ENCODE measurements at regions not wholly inside any gene's neighbourhood (a gene's known extent, or its start where the extent isn't known, plus 50 kb on each side); places are given as distances from the start of the nearest gene placed in this dataset.

- no peak for TF ChIP-seq ZBTB43 (CRISPR knock-in tag; IDR thresholded peaks at IDR 0.05)
- TF ChIP-seq FOXP1 (CRISPR knock-in tag; IDR thresholded peaks at IDR 0.05; ENCODE audit: borderline replicate concordance): no peak
- TF ChIP-seq HMGXB4 (CRISPR knock-in tag; IDR thresholded peaks at IDR 0.05): no peak
- no peak for TF ChIP-seq NR1H2 (CRISPR knock-in tag; IDR thresholded peaks at IDR 0.05)
- TF ChIP-seq FOXP4 (CRISPR knock-in tag; IDR thresholded peaks at IDR 0.05): no peak
- no peak for TF ChIP-seq HMGA2 (CRISPR knock-in tag; IDR thresholded peaks at IDR 0.05)
- no peak for TF ChIP-seq ATF3 (CRISPR knock-in tag; conservative IDR thresholded peaks at IDR 0.05)
- no peak for TF ChIP-seq ETV6 (CRISPR knock-in tag; IDR thresholded peaks at IDR 0.05)
- TF ChIP-seq ZNF423 (CRISPR knock-in tag; IDR thresholded peaks at IDR 0.05): no peak
Measured at GRCh38 chr18:2431806-2432205, 139.5 kb downstream of the METTL4 start (continued).

- H3K4me3 Mint-ChIP-seq: no peak overlapping the region
- no peak overlapping the region for H3K27ac Mint-ChIP-seq
- H3K9me3 Mint-ChIP-seq: peaks cover 10% of the 10 kb centered on the region
- ATAC-seq (no peak), DNase-seq (ENCODE audit: low spot score) (no peak)
- CTCF ChIA-PET: no interaction called here
- peaks cover 3% of the 10 kb centered on the region; the same call in 1 of the 2 replicates for H3K4me1 Mint-ChIP-seq
- TF ChIP-seq ZNF263 (CRISPR knock-in tag; IDR thresholded peaks at IDR 0.05; ENCODE audit: low read depth) (no peak), EMX1 (CRISPR knock-in tag; IDR thresholded peaks at IDR 0.05) (no peak), GTF2I (CRISPR knock-in tag; conservative IDR thresholded peaks at IDR 0.05) (no peak), CREM (CRISPR knock-in tag; IDR thresholded peaks at IDR 0.05) (no peak), IRF1 (CRISPR knock-in tag; IDR thresholded peaks at IDR 0.05) (no peak), E2F1 (CRISPR knock-in tag; IDR thresholded peaks at IDR 0.05) (no peak), FOXK1 (CRISPR knock-in tag; IDR thresholded peaks at IDR 0.05) (no peak), ZNF425 (CRISPR knock-in tag; conservative IDR thresholded peaks at IDR 0.05) (no peak), SOX15 (CRISPR knock-in tag; IDR thresholded peaks at IDR 0.05) (no peak), ERG (CRISPR knock-in tag; IDR thresholded peaks at IDR 0.05) (no peak), JUN (CRISPR knock-in tag; IDR thresholded peaks at IDR 0.05) (no peak), CBFB (CRISPR knock-in tag; IDR thresholded peaks at IDR 0.05; ENCODE audit: low read depth) (no peak), GRHL2 (CRISPR knock-in tag; IDR thresholded peaks at IDR 0.05; ENCODE audit: insufficient replicate concordance, severe bottlenecking) (no peak), ZNF219 (CRISPR knock-in tag; IDR thresholded peaks at IDR 0.05; ENCODE audit: borderline replicate concordance) (no peak), E2F5 (CRISPR knock-in tag; IDR thresholded peaks at IDR 0.05) (no peak), ATF1 (CRISPR knock-in tag; IDR thresholded peaks at IDR 0.05) (no peak)
- H3K36me3 Mint-ChIP-seq: 0 out of 2 replicates have a peak, but pooled peaks cover 4% of the 10 kb centered on the region
- H3K27me3 Mint-ChIP-seq (ENCODE audit: low read depth): no peaks in the 10 kb centered on the region; the same call in 1 of the 2 replicates
- POLR2A ChIA-PET: no interaction called here
Measured at GRCh38 chr18:2433366-2433765, 137.9 kb downstream of the METTL4 start.

Data from WTC11 (cell line).